Endothelial cell of umbilical vein (primary cell): ENCODE measurements at regions not wholly inside any gene's neighbourhood (a gene's known extent, or its start where the extent isn't known, plus 50 kb on each side); places are given as distances from the start of the nearest gene placed in this dataset.

Source experiments
- BruUV-seq: library from RNA; stranded (reverse); fragments of 400-500 nt; replicated peaks from 2 replicates; lab custom pipeline; 2021; lab: Mats Ljungman, UMichigan
- CTCF ChIA-PET: fragments of 300-600, 350-600 bp; sonication (Branson Sonifier 250); formaldehyde crosslinking; loops from one replicate; lab custom pipeline; 2021; ENCODE audit warnings: antibody characterized with exemption, inconsistent platforms; lab: Charles Lee
- POLR2A ChIA-PET: fragments of 300-600, 350-600 bp; sonication (Branson Sonifier 250); formaldehyde crosslinking; loops from one replicate; lab custom pipeline; 2021; ENCODE audit warnings: antibody characterized with exemption, inconsistent platforms; lab: Charles Lee
- DNase-seq: peaks from one replicate; pipeline ENCODE4 v3.0.0-alpha.2; 2011; ENCODE audit warnings: low read depth, low spot score
- FAIRE-seq: peaks from 2 replicates; lab custom pipeline; 2011; peaks lifted over from hg19 to GRCh38; lab: Jason Lieb, UNC
- H2AFZ ChIP-seq: 2 replicates; pipeline ENCODE4 v1.6.0; 2012; ENCODE audit warnings: low read depth, low read length, control low read depth, inconsistent platforms
- H3K27ac ChIP-seq: 2 replicates; pipeline ENCODE4 v1.5.1; 2011; ENCODE audit warnings: low read depth, mild to moderate bottlenecking, control low read depth, low read length, moderate library complexity; ENCODE audit not compliant: insufficient read depth
- H3K27me3 ChIP-seq, 2 experiments: 2 replicates each; pipeline versions ENCODE4 v1.6.0 to v1.6.1; 2011; ENCODE audit warnings: low read length in 2 of 2, mixed read lengths in 1 of 2; ENCODE audit not compliant: control insufficient read depth in 2 of 2, insufficient read depth in 2 of 2
- H3K36me3 ChIP-seq, 2 experiments: 2 replicates in 1 of 2; 3 replicates in 1 of 2; pipeline ENCODE4 v1.5.1; 2011; ENCODE audit warnings: low read length in 2 of 2, mild to moderate bottlenecking in 1 of 2, moderate library complexity in 1 of 2; ENCODE audit not compliant: control insufficient read depth in 2 of 2, insufficient read depth in 2 of 2; ENCODE audit errors: extremely low read depth in 1 of 2
- H3K4me1 ChIP-seq: 3 replicates; pipeline ENCODE4 v1.5.1; 2011; ENCODE audit warnings: mild to moderate bottlenecking, low read length; ENCODE audit not compliant: control insufficient read depth, insufficient read depth; ENCODE audit errors: extremely low read depth
- H3K4me2 ChIP-seq: 2 replicates; pipeline ENCODE4 v1.6.1; 2011; ENCODE audit warnings: low read length, control low read depth, mixed read lengths; ENCODE audit not compliant: insufficient read depth
- H3K4me3 ChIP-seq, 3 experiments: fragments of 200-600 bp in 1 of 3; sonication (generic), shearing (Covaris generic) in 1 of 3; replicated peaks in 1 of 3; 2 replicates each; pipeline ENCODE4 v1.5.1; 2011 to 2016; ENCODE audit warnings: control low read depth in 3 of 3, low read length in 3 of 3, mild to moderate bottlenecking in 2 of 3, inconsistent platforms in 1 of 3, low read depth in 1 of 3, moderate library complexity in 1 of 3; ENCODE audit not compliant: insufficient read depth in 1 of 3
- H3K79me2 ChIP-seq: 2 replicates; pipeline ENCODE4 v1.6.0; 2012; ENCODE audit warnings: low read length, inconsistent platforms; ENCODE audit not compliant: control insufficient read depth, insufficient read depth
- H3K9ac ChIP-seq: replicated peaks from 2 replicates; pipeline ENCODE3; 2011; ENCODE audit warnings: low read length, control low read depth; ENCODE audit not compliant: insufficient read depth; ENCODE audit errors: extremely low read depth
- H3K9me1 ChIP-seq: replicated peaks from 3 replicates; pipeline ENCODE4 v1.6.0; 2011; ENCODE audit warnings: mild to moderate bottlenecking, low read length; ENCODE audit not compliant: control insufficient read depth, insufficient read depth; ENCODE audit errors: extremely low read depth
- H3K9me3 ChIP-seq: replicated peaks from 2 replicates; pipeline ENCODE4 v1.5.1; 2012; ENCODE audit warnings: low read length, inconsistent platforms; ENCODE audit not compliant: control insufficient read depth, insufficient read depth
- H4K20me1 ChIP-seq: replicated peaks from 2 replicates; pipeline ENCODE3; 2011; ENCODE audit warnings: mild to moderate bottlenecking, low read length; ENCODE audit not compliant: control insufficient read depth, insufficient read depth; ENCODE audit errors: extremely low read depth
- CTCF ChIP-seq, 2 donors: IDR thresholded peaks; 1 replicate in 1 of 2; 2 replicates in 1 of 2; pipeline ENCODE4 v1.5.1; 2011; ENCODE audit warnings: low read length in 2 of 2, mild to moderate bottlenecking in 2 of 2, moderate library complexity in 2 of 2, control low read depth in 1 of 2, inconsistent platforms in 1 of 2, low read depth in 1 of 2; ENCODE audit not compliant: insufficient read depth in 1 of 2; ENCODE audit errors: extremely low read depth in 1 of 2
- EZH2 ChIP-seq: IDR thresholded peaks from 2 replicates; pipeline ENCODE4 v1.6.1; 2012; ENCODE audit warnings: borderline replicate concordance, low read depth, mild to moderate bottlenecking, moderate library complexity, low read length, inconsistent platforms; ENCODE audit not compliant: severe bottlenecking
- FOS ChIP-seq: IDR thresholded peaks from 2 replicates; pipeline ENCODE4 v1.6.1; 2011; ENCODE audit warnings: mild to moderate bottlenecking, low read length, moderate library complexity, borderline replicate concordance; ENCODE audit not compliant: insufficient read depth
- JUN ChIP-seq: IDR thresholded peaks from 2 replicates; pipeline ENCODE4 v1.6.1; 2011; ENCODE audit warnings: borderline replicate concordance, low read depth; ENCODE audit not compliant: insufficient read length, insufficient read depth
- MYC ChIP-seq: IDR thresholded peaks from one replicate; pipeline ENCODE4 v1.6.1; 2011; ENCODE audit warnings: mild to moderate bottlenecking, low read depth, low read length
- dilution Hi-C: fragments of 300-500 bp; cut with MboI; formaldehyde crosslinking; loops from one replicate; pipeline ENCODE4 v1.15.0; 2019; ENCODE audit warnings: low sequenced_read_pairs; ENCODE audit not compliant: extremely low pct_ligation_motif_present
- intact Hi-C: fragments of 100-400 bp; cut with micrococcal nuclease; formaldehyde crosslinking; loops from one replicate; pipeline ENCODE4 v1.10.0; 2022
- TF ChIP-seq, protein P1 (sequence below): IDR thresholded peaks from 2 replicates; pipeline ENCODE4 v1.6.1; 2011; ENCODE audit not compliant: insufficient read depth, insufficient read length

GRCh38 chr4:157527954-157528353 is 307.4 kb downstream of the GRIA2 start:
- H3K27me3 ChIP-seq = no peaks in the 10 kb centered on the region
- no peak overlapping the region for H2AFZ ChIP-seq
- TF ChIP-seq CTCF (IDR thresholded peaks at IDR 0.05; ENCODE audit: extremely low read depth in 1 of 2, insufficient read depth in 1 of 2, low read depth in 1 of 2, low read length in 2 of 2) (no peak), JUN (no peak), FOS (no peak), EZH2 (no peak), MYC (no peak)
- TF ChIP-seq, protein P1, sequence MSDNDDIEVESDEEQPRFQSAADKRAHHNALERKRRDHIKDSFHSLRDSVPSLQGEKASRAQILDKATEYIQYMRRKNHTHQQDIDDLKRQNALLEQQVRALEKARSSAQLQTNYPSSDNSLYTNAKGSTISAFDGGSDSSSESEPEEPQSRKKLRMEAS = no peak
- no peak overlapping the region for H3K27ac ChIP-seq
- dilution Hi-C loops = no loop called here
- BruUV-seq = no TSS peak
- no peaks in the 10 kb centered on the region for H3K4me1 ChIP-seq
- FAIRE-seq = no peak
- no peaks in the 10 kb centered on the region for H3K36me3 ChIP-seq
- no peak overlapping the region for H3K9ac ChIP-seq
- H3K4me2 ChIP-seq = no peak overlapping the region
- H4K20me1 ChIP-seq = no peaks in the 10 kb centered on the region
- H3K4me3 ChIP-seq = no peak overlapping the region
- no peaks in the 10 kb centered on the region for H3K9me1 ChIP-seq
- intact Hi-C loops = no loop called here
- no peak for DNase-seq
- CTCF ChIA-PET = no interaction called here
- no peaks in the 10 kb centered on the region for H3K79me2 ChIP-seq
- POLR2A ChIA-PET = no interaction called here
- no peaks in the 10 kb centered on the region for H3K9me3 ChIP-seq
